Body of pancreas (tissue), 4 donors: ENCODE measurements at regions not wholly inside any gene's neighbourhood (a gene's known extent, or its start where the extent isn't known, plus 50 kb on each side); places are given as distances from the start of the nearest gene placed in this dataset.

Source experiments
- ATAC-seq: fragments of 150-250 bp; one replicate; pipeline ENCODE4 v1.9.1; 2016
- DNase-seq, 4 donors: peaks; one replicate each; pipeline ENCODE4 v3.0.0-alpha.2; 2019
- H3K27ac ChIP-seq, 4 donors: fragments of 200-600 bp; sonication (generic); 1 replicate in 3 of 4; 2 replicates in 1 of 4; pipeline versions ENCODE4 v1.5.1 to v1.6.1; 2016 to 2019; ENCODE audit warnings: mild to moderate bottlenecking in 1 of 4, mixed read lengths in 1 of 4, moderate library complexity in 1 of 4
- H3K27me3 ChIP-seq, 2 donors: fragments of 200-600 bp; sonication (generic); one replicate each; pipeline ENCODE4 v1.6.0; 2016; ENCODE audit warnings: mild to moderate bottlenecking in 1 of 2
- H3K36me3 ChIP-seq, 2 donors: fragments of 200-600 bp; sonication (generic); replicated peaks in 1 of 2; 2 replicates each; pipeline ENCODE4 v1.5.1; 2016; ENCODE audit warnings: low read depth in 2 of 2; ENCODE audit not compliant: insufficient read depth in 1 of 2
- H3K4me1 ChIP-seq: fragments of 200-600 bp; sonication (generic); one replicate; pipeline ENCODE4 v1.6.0; 2016
- H3K4me3 ChIP-seq, 2 donors: fragments of 200-600 bp; sonication (generic); 1 replicate in 1 of 2; 2 replicates in 1 of 2; pipeline ENCODE4 v1.5.1; 2016 to 2019
- H3K9me3 ChIP-seq, 3 donors: fragments of 200-600 bp; sonication (generic); 1 replicate in 2 of 3; 2 replicates in 1 of 3; pipeline ENCODE4 v1.5.1; 2016
- CTCF ChIP-seq, 7 experiments: fragments of 450-650 bp in 4 of 7; fragments of 200-600 bp in 3 of 7; sonication (generic) in 3 of 7; IDR thresholded peaks; one replicate each; pipeline ENCODE4 v1.5.1; 2016 to 2019; ENCODE audit warnings: antibody characterized with exemption in 7 of 7
- POLR2A ChIP-seq, 3 donors: fragments of 450-650 bp; IDR thresholded peaks; one replicate each; pipeline ENCODE4 v1.6.1; 2016; ENCODE audit warnings: antibody characterized with exemption in 3 of 3, mild to moderate bottlenecking in 2 of 3
- WGBS, 2 donors: methylation state at CpG; one replicate each; pipeline ENCODE4 v1.1.5; 2017; 5-methylcytosine and 5-hydroxymethylcytosine counted together
- intact Hi-C: fragments of 100-400 bp; cut with DNase I; formaldehyde crosslinking; loops from one replicate; pipeline ENCODE4 v1.15.1; 2023

GRCh38 chr3:90056281-90057032 lies 949.0 kb downstream of the EPHA3 start:
- no peak overlapping the region for H3K4me3 ChIP-seq
- TF ChIP-seq POLR2A (IDR thresholded peaks at IDR 0.05) (no peak), CTCF (IDR thresholded peaks at IDR 0.05) (no peak)
- no peaks in the 10 kb centered on the region for H3K9me3 ChIP-seq
- ATAC-seq (no peak), DNase-seq (no peak)
- 50 to 52% methylated on average over 2 of the region's 2 CpGs for WGBS, 2 donors
- H3K4me1 ChIP-seq: no peaks in the 10 kb centered on the region
- H3K36me3 ChIP-seq: no peaks in the 10 kb centered on the region
- no peak overlapping the region for H3K27ac ChIP-seq
- H3K27me3 ChIP-seq: no peaks in the 10 kb centered on the region
- intact Hi-C loops: no loop called here

GRCh38 chr3:90062016-90062415 lies 954.6 kb downstream of the EPHA3 start:
- no peaks in the 10 kb centered on the region for H3K36me3 ChIP-seq
- intact Hi-C loops: no loop called here
- no peak for ATAC-seq
- no peak for TF ChIP-seq CTCF (IDR thresholded peaks at IDR 0.05)
- no peak for TF ChIP-seq POLR2A (IDR thresholded peaks at IDR 0.05)
- no peaks in the 10 kb centered on the region for H3K4me1 ChIP-seq
- H3K27ac ChIP-seq: no peak overlapping the region
- no peak for DNase-seq
- no peaks in the 10 kb centered on the region for H3K27me3 ChIP-seq
- H3K9me3 ChIP-seq: no peaks in the 10 kb centered on the region
- H3K4me3 ChIP-seq: no peak overlapping the region

GRCh38 chr3:90062631-90063200 lies 955.3 kb downstream of the EPHA3 start:
- Histone ChIP-seq H3K36me3 (no peaks in the 10 kb centered on the region), H3K27me3 (no peaks in the 10 kb centered on the region), H3K27ac (no peak overlapping the region), H3K9me3 (no peaks in the 10 kb centered on the region), H3K4me3 (no peak overlapping the region), H3K4me1 (no peaks in the 10 kb centered on the region)
- TF ChIP-seq CTCF (IDR thresholded peaks at IDR 0.05): no peak
- no peak for TF ChIP-seq POLR2A (IDR thresholded peaks at IDR 0.05)
- DNase-seq (no peak), ATAC-seq (no peak)
- intact Hi-C loops: no loop called here
- WGBS, 2 donors: 30 to 44% methylated on average over 2 of the region's 2 CpGs

GRCh38 chr3:90068783-90069182 lies 961.4 kb downstream of the EPHA3 start:
- intact Hi-C loops: no loop called here
- no peak for DNase-seq
- Histone ChIP-seq H3K4me3 (no peak overlapping the region), H3K4me1 (no peaks in the 10 kb centered on the region), H3K36me3 (no peaks in the 10 kb centered on the region), H3K27ac (no peak overlapping the region), H3K9me3 (no peaks in the 10 kb centered on the region), H3K27me3 (no peaks in the 10 kb centered on the region)
- 48 to 54% methylated on average over 3 of the region's 3 CpGs for WGBS, 2 donors
- TF ChIP-seq CTCF (IDR thresholded peaks at IDR 0.05) (no peak), POLR2A (IDR thresholded peaks at IDR 0.05) (no peak)
- ATAC-seq: no peak

GRCh38 chr3:90069748-90070147 lies 962.3 kb downstream of the EPHA3 start:
- H3K4me3 ChIP-seq: no peak overlapping the region
- no peak for TF ChIP-seq CTCF (IDR thresholded peaks at IDR 0.05)
- no peak for TF ChIP-seq POLR2A (IDR thresholded peaks at IDR 0.05)
- H3K36me3 ChIP-seq: no peaks in the 10 kb centered on the region
- no peaks in the 10 kb centered on the region for H3K27me3 ChIP-seq
- no peak for ATAC-seq
- WGBS, 2 donors: 3 to 16% methylated on average over 1 of the region's 1 CpG
- intact Hi-C loops: no loop called here
- H3K27ac ChIP-seq: no peak overlapping the region
- H3K9me3 ChIP-seq: no peaks in the 10 kb centered on the region
- no peaks in the 10 kb centered on the region for H3K4me1 ChIP-seq
- no peak for DNase-seq
